Panc1 (cell line): ENCODE measurements at regions not wholly inside any gene's neighbourhood (a gene's known extent, or its start where the extent isn't known, plus 50 kb on each side); places are given as distances from the start of the nearest gene placed in this dataset.

Source experiments
- ATAC-seq: fragments of 200-7000 bp; cut with Tn5 transposase; 2 replicates; pipeline ENCODE4 v1.9.1; 2020; ENCODE audit warnings: mild to moderate bottlenecking, moderate library complexity
- BruUV-seq: library from RNA; stranded (reverse); fragments of 400-500 nt; replicated peaks from 2 replicates; lab custom pipeline; 2021; lab: Mats Ljungman, UMichigan
- CTCF ChIA-PET: fragments of 300-600 bp; sonication (Branson Sonifier 250); formaldehyde crosslinking; loops from one replicate; lab custom pipeline; 2022; ENCODE audit warnings: antibody characterized with exemption; lab: Charles Lee
- POLR2A ChIA-PET: fragments of 300-600 bp; sonication (Branson Sonifier 250); formaldehyde crosslinking; loops from one replicate; lab custom pipeline; 2022; ENCODE audit warnings: antibody characterized with exemption; lab: Charles Lee
- DNase-seq: peaks from one replicate; pipeline ENCODE4 v3.0.0-alpha.2; 2010; ENCODE audit warnings: low read depth, low spot score
- H3K27ac ChIP-seq: 2 replicates; pipeline ENCODE4 v1.5.1; 2011; ENCODE audit warnings: mild to moderate bottlenecking, low read length, inconsistent platforms
- H3K27me3 ChIP-seq: fragments of 200-500 bp; sonication (Bioruptor generic); 2 replicates; pipeline ENCODE4 v1.6.0; 2014; ENCODE audit warnings: low read length, inconsistent platforms; ENCODE audit not compliant: control insufficient read depth, insufficient read depth
- H3K36me3 ChIP-seq: fragments of 200-500 bp; sonication (Bioruptor generic); 2 replicates; pipeline ENCODE4 v1.5.1; 2014; ENCODE audit warnings: inconsistent platforms, mild to moderate bottlenecking, low read length, moderate library complexity; ENCODE audit not compliant: control insufficient read depth, insufficient read depth
- H3K4me1 ChIP-seq: 2 replicates; pipeline ENCODE4 v1.5.1; 2011; ENCODE audit warnings: inconsistent platforms, mild to moderate bottlenecking, low read length, moderate library complexity; ENCODE audit not compliant: control insufficient read depth, insufficient read depth
- H3K4me3 ChIP-seq, 2 experiments: 2 replicates each; pipeline ENCODE4 v1.5.1; 2011 to 2012; ENCODE audit warnings: low read depth in 2 of 2, low read length in 2 of 2, mild to moderate bottlenecking in 2 of 2, inconsistent platforms in 1 of 2, moderate library complexity in 1 of 2
- H3K9me3 ChIP-seq: fragments of 200-500 bp; sonication (Bioruptor generic); 2 replicates; pipeline ENCODE4 v1.5.1; 2014; ENCODE audit warnings: low read depth, mild to moderate bottlenecking, inconsistent platforms, low read length, moderate library complexity; ENCODE audit not compliant: control insufficient read depth, insufficient read depth
- CTCF ChIP-seq: fragments of 450-650 bp; IDR thresholded peaks from 2 replicates; pipeline ENCODE4 v1.5.1; 2017; ENCODE audit warnings: mild to moderate bottlenecking
- POLR2AphosphoS5 ChIP-seq: IDR thresholded peaks from 2 replicates; pipeline ENCODE4 v1.6.1; 2012; ENCODE audit warnings: mild to moderate bottlenecking, low read depth, low read length, moderate library complexity
- REST ChIP-seq, 2 experiments: IDR thresholded peaks; 2 replicates each; pipeline ENCODE4 v1.6.1; 2011 to 2012; ENCODE audit warnings: low read depth in 2 of 2, control low read depth in 1 of 2, low read length in 1 of 2, mild to moderate bottlenecking in 1 of 2, moderate library complexity in 1 of 2; ENCODE audit not compliant: insufficient read depth in 1 of 2
- SIN3A ChIP-seq: IDR thresholded peaks from 2 replicates; pipeline ENCODE4 v1.6.1; 2012; ENCODE audit warnings: low read depth, mild to moderate bottlenecking, low read length, moderate library complexity, borderline replicate concordance; ENCODE audit not compliant: insufficient read depth
- TCF7L2 ChIP-seq: IDR thresholded peaks from 2 replicates; pipeline ENCODE4 v1.6.1; 2011; ENCODE audit warnings: mild to moderate bottlenecking, low read depth, low read length, inconsistent platforms
- in situ Hi-C: cut with HindIII; loops from 2 replicates; pipeline ENCODE4 v1.10.0; 2016; ENCODE audit warnings: low sequenced_read_pairs, low pct_unique_long_range_greater_than_20kb
- intact Hi-C: fragments of 100-400 bp; cut with micrococcal nuclease; formaldehyde crosslinking; loops from one replicate; pipeline ENCODE4 v1.10.0; 2022; ENCODE audit not compliant: unreplicated experiment

- Histone ChIP-seq H3K4me3 (no peak overlapping the region), H3K9me3 (no peaks in the 10 kb centered on the region), H3K4me1 (no peaks in the 10 kb centered on the region), H3K27ac (no peak overlapping the region), H3K27me3 (no peaks in the 10 kb centered on the region), H3K36me3 (no peaks in the 10 kb centered on the region)
- no peak for TF ChIP-seq CTCF
- no peak for TF ChIP-seq TCF7L2
- no peak for TF ChIP-seq POLR2AphosphoS5
- TF ChIP-seq REST (IDR thresholded peaks at IDR 0.05; ENCODE audit: insufficient read depth in 1 of 2, low read depth in 2 of 2, low read length in 1 of 2) = no peak
- no peak for TF ChIP-seq SIN3A
- POLR2A ChIA-PET = no interaction called here
- intact Hi-C loops = no loop called here
- ATAC-seq = no peak
- BruUV-seq = no TSS peak
- in situ Hi-C loops = no loop called here
- CTCF ChIA-PET = no interaction called here
- no peak for DNase-seq
Measured at GRCh38 chr6:79150733-79151132, 72.7 kb upstream of the PHIP start.

GRCh38 chr6:79149884-79150283 is 71.8 kb upstream of the PHIP start:
- BruUV-seq = no TSS peak
- no peak for DNase-seq
- ChIA-PET POLR2A (no interaction called here), CTCF (no interaction called here)
- Histone ChIP-seq H3K36me3 (no peaks in the 10 kb centered on the region), H3K4me1 (no peaks in the 10 kb centered on the region), H3K4me3 (no peak overlapping the region), H3K27ac (no peak overlapping the region), H3K9me3 (no peaks in the 10 kb centered on the region), H3K27me3 (no peaks in the 10 kb centered on the region)
- ATAC-seq = no peak
- in situ Hi-C loops = no loop called here
- intact Hi-C loops = no loop called here
- no peak for TF ChIP-seq POLR2AphosphoS5
- TF ChIP-seq CTCF = no peak
- no peak for TF ChIP-seq SIN3A
- TF ChIP-seq TCF7L2 = no peak
- TF ChIP-seq REST (IDR thresholded peaks at IDR 0.05; ENCODE audit: insufficient read depth in 1 of 2, low read depth in 2 of 2, low read length in 1 of 2) = no peak
